ENCODE measurements at regions not wholly inside any gene's neighbourhood (a gene's known extent, or its start where the extent isn't known, plus 50 kb on each side); places are given as distances from the start of the nearest gene placed in this dataset.

DNA sequence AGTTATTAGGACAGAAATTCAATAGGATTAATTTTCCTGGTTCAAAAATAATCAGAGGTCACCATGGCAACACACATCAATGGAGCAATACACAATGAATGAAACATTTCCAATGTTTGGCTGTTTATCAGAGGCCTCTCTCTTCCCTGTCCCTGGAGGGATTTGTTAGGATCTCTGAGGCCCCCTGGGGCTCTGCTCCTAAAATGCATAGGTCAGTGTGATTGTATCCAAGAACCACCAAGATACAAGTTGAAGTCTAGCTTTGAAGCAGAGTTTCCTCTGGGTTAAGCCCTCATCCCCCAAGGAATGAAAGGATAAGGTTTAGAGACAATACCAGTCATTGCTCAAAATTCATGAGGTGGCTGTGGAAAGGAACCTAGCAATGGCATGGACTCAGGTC, 561.2 kb upstream of the C16orf82 start:
- TF ChIP-seq, protein P1, sequence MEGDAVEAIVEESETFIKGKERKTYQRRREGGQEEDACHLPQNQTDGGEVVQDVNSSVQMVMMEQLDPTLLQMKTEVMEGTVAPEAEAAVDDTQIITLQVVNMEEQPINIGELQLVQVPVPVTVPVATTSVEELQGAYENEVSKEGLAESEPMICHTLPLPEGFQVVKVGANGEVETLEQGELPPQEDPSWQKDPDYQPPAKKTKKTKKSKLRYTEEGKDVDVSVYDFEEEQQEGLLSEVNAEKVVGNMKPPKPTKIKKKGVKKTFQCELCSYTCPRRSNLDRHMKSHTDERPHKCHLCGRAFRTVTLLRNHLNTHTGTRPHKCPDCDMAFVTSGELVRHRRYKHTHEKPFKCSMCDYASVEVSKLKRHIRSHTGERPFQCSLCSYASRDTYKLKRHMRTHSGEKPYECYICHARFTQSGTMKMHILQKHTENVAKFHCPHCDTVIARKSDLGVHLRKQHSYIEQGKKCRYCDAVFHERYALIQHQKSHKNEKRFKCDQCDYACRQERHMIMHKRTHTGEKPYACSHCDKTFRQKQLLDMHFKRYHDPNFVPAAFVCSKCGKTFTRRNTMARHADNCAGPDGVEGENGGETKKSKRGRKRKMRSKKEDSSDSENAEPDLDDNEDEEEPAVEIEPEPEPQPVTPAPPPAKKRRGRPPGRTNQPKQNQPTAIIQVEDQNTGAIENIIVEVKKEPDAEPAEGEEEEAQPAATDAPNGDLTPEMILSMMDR (conservative IDR thresholded peaks at IDR 0.05 in 1 of 2, IDR thresholded peaks at IDR 0.05 in 1 of 2; ENCODE audit: low read depth in 1 of 2, low read length in 2 of 2) = no peak
- no peak for TF ChIP-seq EZH2 (IDR thresholded peaks at IDR 0.05; ENCODE audit: low read length, missing control alignments)

All from fibroblast of lung (primary cell).